Left ventricle myocardium inferior (tissue), 1 donor: ENCODE measurements at regions not wholly inside any gene's neighbourhood (a gene's known extent, or its start where the extent isn't known, plus 50 kb on each side); places are given as distances from the start of the nearest gene placed in this dataset.

Source experiments
- DNase-seq: peaks from one replicate; pipeline ENCODE4 v3.0.0-alpha.2; 2020
- H3K27ac ChIP-seq: fragments of 200-600 bp; replicated peaks from 2 replicates; pipeline ENCODE4 v1.8.0; 2021
- H3K27me3 ChIP-seq: fragments of 200-600 bp; 2 replicates; pipeline ENCODE4 v1.8.0; 2021; ENCODE audit warnings: low read depth
- H3K36me3 ChIP-seq: fragments of 200-600 bp; 2 replicates; pipeline ENCODE4 v1.8.0; 2021
- H3K4me1 ChIP-seq: fragments of 200-600 bp; 2 replicates; pipeline ENCODE4 v1.8.0; 2021
- H3K4me3 ChIP-seq: fragments of 200-600 bp; 2 replicates; pipeline ENCODE4 v1.8.0; 2021; ENCODE audit warnings: mild to moderate bottlenecking, moderate library complexity
- H3K9me3 ChIP-seq: fragments of 200-600 bp; replicated peaks from 2 replicates; pipeline ENCODE4 v1.8.0; 2021
- intact Hi-C: fragments of 100-400 bp; cut with micrococcal nuclease; formaldehyde crosslinking; loops from one replicate; pipeline ENCODE4 v1.11.0; 2022
- TF ChIP-seq, protein P1 (sequence below): fragments of 200-600 bp; IDR thresholded peaks from 2 replicates; pipeline ENCODE4 v1.8.0; 2021; ENCODE audit warnings: antibody characterized with exemption, mild to moderate bottlenecking, borderline replicate concordance
- donor health status: DM: no; HTN: yes; CAD: no; lungs with severe emphysema.

DNA sequence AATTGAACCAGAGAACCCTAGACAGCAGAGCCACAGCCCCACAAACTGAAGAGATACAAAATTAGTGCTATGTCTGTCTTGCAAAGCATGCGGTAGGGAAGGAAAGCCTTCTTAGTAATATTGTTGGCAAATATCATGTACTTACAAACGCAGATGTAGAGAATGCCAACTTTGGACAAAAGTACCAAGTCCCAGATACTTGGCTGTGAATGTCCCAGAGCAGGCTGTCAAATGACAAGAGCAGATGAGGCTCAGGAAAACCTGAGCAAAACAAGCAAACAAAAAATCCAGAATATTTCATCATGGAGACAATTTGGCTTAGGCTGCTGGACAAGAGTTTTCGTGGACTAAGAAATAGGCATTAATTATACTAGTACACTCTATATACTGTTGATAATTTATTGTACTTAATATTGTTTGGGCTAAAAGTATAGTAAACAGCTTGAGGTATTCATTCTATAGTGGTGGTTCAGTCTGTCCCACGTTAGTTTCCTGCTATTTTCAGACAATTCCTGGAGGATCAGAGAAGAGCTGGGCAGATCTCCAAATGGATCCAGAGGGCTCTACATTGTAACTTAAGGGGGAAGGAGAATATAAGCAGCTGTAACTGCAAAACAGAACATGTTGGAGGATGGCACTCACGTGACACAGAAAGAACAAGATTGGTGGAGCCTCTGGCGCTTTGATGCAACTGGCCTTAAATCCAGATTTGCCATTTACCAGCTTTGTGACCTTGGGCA lies 329.8 kb downstream of the ATP23 start:
- peaks cover 2% of the 10 kb centered on the region for H3K9me3 ChIP-seq
- peak overlapping the region; percentile 41 for H3K27ac ChIP-seq
- H3K27me3 ChIP-seq: no peaks in the 10 kb centered on the region
- TF ChIP-seq, protein P1, sequence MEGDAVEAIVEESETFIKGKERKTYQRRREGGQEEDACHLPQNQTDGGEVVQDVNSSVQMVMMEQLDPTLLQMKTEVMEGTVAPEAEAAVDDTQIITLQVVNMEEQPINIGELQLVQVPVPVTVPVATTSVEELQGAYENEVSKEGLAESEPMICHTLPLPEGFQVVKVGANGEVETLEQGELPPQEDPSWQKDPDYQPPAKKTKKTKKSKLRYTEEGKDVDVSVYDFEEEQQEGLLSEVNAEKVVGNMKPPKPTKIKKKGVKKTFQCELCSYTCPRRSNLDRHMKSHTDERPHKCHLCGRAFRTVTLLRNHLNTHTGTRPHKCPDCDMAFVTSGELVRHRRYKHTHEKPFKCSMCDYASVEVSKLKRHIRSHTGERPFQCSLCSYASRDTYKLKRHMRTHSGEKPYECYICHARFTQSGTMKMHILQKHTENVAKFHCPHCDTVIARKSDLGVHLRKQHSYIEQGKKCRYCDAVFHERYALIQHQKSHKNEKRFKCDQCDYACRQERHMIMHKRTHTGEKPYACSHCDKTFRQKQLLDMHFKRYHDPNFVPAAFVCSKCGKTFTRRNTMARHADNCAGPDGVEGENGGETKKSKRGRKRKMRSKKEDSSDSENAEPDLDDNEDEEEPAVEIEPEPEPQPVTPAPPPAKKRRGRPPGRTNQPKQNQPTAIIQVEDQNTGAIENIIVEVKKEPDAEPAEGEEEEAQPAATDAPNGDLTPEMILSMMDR: no peak
- H3K4me3 ChIP-seq: no peak overlapping the region
- no peak for DNase-seq
- H3K36me3 ChIP-seq: no peaks in the 10 kb centered on the region
- intact Hi-C loops: no loop called here
- peaks cover 23% of the 10 kb centered on the region for H3K4me1 ChIP-seq

DNA sequence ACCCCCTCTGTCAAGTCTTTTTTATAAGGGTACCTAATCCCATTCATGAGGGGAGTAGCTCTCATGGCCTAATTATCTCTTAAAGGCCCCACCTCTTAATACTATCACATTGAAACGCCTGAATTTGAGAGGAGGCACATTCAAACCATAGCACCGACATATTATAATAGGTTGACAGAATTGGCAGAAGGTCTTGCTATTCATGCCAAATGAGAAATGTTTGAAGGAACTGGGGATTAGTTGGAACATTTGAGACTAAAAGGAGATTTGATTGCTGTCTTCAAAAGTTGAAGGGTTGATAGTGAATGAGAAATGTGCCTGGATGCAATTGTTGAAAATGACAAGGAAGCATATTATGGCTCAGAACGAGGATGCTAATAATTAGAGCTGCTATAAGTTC lies 331.1 kb downstream of the ATP23 start:
- DNase-seq: no peak

DNA sequence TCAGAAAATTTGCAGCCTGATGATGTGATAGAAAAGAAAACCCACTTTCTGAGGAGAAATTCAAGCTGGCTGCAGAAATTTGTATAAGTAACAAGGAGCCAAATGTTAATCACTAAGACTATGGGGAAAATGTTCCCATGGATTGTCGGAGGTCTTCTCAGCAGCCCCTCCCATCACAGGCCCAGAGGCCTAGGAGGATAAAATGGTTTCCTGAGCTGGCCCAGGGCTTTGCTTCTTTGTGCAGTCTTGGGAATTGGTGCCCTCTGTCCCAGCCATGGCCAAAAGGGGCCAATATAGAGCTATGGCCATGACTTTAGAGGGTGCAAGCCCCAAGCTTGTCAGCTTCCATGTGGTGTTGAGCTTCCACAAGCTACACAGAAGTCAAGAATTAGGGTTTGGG lies 335.9 kb downstream of the ATP23 start:
- H3K4me3 ChIP-seq: no peak overlapping the region
- intact Hi-C loops: no loop called here
- H3K36me3 ChIP-seq: no peaks in the 10 kb centered on the region
- no peaks in the 10 kb centered on the region for H3K27me3 ChIP-seq
- TF ChIP-seq, protein P1: no peak
- no peak for DNase-seq
- peaks cover 50% of the 10 kb centered on the region for H3K9me3 ChIP-seq
- no peak overlapping the region for H3K27ac ChIP-seq
- H3K4me1 ChIP-seq: no peaks in the 10 kb centered on the region

More for the DNA sequence above, 331.1 kb downstream of the ATP23 start:
- no peak overlapping the region for H3K27ac ChIP-seq
- TF ChIP-seq, protein P1: no peak
- H3K9me3 ChIP-seq: peaks cover 16% of the 10 kb centered on the region
- no peak overlapping the region for H3K4me3 ChIP-seq
- no peaks in the 10 kb centered on the region for H3K27me3 ChIP-seq
- intact Hi-C loops: no loop called here
- peaks cover 23% of the 10 kb centered on the region for H3K4me1 ChIP-seq
- H3K36me3 ChIP-seq: no peaks in the 10 kb centered on the region

DNA sequence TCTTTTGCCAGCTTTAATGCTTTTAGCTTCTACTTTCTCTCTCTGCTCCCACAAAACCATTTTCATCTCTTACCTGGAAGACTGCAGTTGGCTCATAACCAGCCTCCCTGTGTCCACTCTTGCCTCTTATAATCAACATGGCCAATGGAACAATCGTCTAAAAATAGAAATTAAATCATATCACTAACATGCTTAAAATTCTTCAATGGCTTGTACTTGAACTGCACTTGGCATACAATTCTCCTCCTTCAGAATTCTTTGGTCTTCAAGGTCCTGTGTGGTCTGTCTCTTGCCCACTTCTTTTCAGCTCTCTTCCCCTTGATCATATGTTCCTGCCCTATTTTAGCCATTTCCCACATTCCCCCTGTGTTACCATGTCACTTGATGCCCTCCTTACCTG lies 342.2 kb downstream of the ATP23 start:
- TF ChIP-seq, protein P1: no peak
- Histone ChIP-seq H3K4me1 (peaks cover 13% of the 10 kb centered on the region), H3K4me3 (no peak overlapping the region), H3K36me3 (no peaks in the 10 kb centered on the region), H3K9me3 (peaks cover 24% of the 10 kb centered on the region), H3K27me3 (no peaks in the 10 kb centered on the region), H3K27ac (no peak overlapping the region)
- intact Hi-C loops: no loop called here
- DNase-seq: no peak

DNA sequence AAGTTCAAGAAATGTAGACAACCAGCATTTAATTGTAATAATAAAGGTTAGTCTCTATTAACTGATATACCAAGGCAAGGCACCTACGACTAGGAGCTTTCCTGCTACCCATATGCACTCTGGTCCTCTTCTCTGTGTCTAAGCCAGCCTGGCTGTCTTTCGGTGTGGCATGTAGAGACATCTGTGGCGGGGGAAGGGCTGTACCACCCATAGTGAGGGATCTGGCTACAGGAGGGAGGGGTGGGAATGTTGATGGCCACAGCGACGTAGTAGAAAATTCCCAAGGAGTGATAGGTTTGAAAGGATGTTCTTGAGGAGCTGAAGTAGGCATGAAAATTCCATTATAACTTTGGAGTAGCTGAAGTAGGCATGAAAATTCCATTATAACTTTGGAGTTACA lies 344.2 kb downstream of the ATP23 start:
- Histone ChIP-seq H3K27me3 (no peaks in the 10 kb centered on the region), H3K36me3 (no peaks in the 10 kb centered on the region), H3K9me3 (peaks cover 12% of the 10 kb centered on the region), H3K4me1 (peaks cover 13% of the 10 kb centered on the region), H3K27ac (no peak overlapping the region), H3K4me3 (no peak overlapping the region)
- no peak for DNase-seq
- TF ChIP-seq, protein P1: no peak
- intact Hi-C loops: no loop called here
